Stomach (tissue), 8 donors: ENCODE measurements at regions not wholly inside any gene's neighbourhood (a gene's known extent, or its start where the extent isn't known, plus 50 kb on each side); places are given as distances from the start of the nearest gene placed in this dataset.

Experiments used
- DNase-seq, 2 donors: peaks; one replicate each; pipeline versions ENCODE4 v3.0.0 to v3.0.0-alpha.2; 2013 to 2019
- H3K27ac ChIP-seq, 5 donors: fragments of 200-600 bp in 4 of 5; sonication (generic) in 4 of 5; one replicate each; pipeline ENCODE4 v1.5.1; 2013 to 2019; ENCODE audit warnings: mild to moderate bottlenecking in 1 of 5, moderate library complexity in 1 of 5
- H3K27me3 ChIP-seq, 3 donors: fragments of 200-600 bp; sonication (generic); one replicate each; pipeline ENCODE4 v1.5.1; 2017 to 2019; ENCODE audit warnings: mixed run types in 1 of 3
- H3K36me3 ChIP-seq, 4 donors: fragments of 200-600 bp; sonication (generic); 1 replicate in 3 of 4; 2 replicates in 1 of 4; pipeline ENCODE4 v1.5.1; 2016 to 2019
- H3K4me1 ChIP-seq, 4 donors: fragments of 200-600 bp; sonication (generic); one replicate each; pipeline ENCODE4 v1.5.1; 2016 to 2019
- H3K4me3 ChIP-seq, 4 donors: fragments of 200-600 bp; sonication (generic) in 3 of 4; one replicate each; pipeline ENCODE4 v1.5.1; 2016 to 2019; ENCODE audit warnings: mild to moderate bottlenecking in 1 of 4
- H3K9me3 ChIP-seq, 4 donors: fragments of 200-600 bp; sonication (generic); one replicate each; pipeline ENCODE4 v1.5.1; 2016 to 2019
- CTCF ChIP-seq, 7 experiments: fragments of 450-650 bp in 4 of 7; fragments of 200-600 bp in 3 of 7; sonication (generic) in 3 of 7; IDR thresholded peaks; one replicate each; pipeline ENCODE4 v1.5.1; 2016 to 2019; ENCODE audit warnings: antibody characterized with exemption in 7 of 7, control low read depth in 2 of 7, mild to moderate bottlenecking in 1 of 7
- EP300 ChIP-seq: sonication (generic); formaldehyde crosslinking; IDR thresholded peaks from one replicate; pipeline ENCODE4 v1.6.1; 2017; ENCODE audit warnings: antibody characterized with exemption
- POLR2A ChIP-seq, 4 donors: fragments of 450-650 bp; IDR thresholded peaks; one replicate each; pipeline ENCODE4 v1.6.1; 2016; ENCODE audit warnings: antibody characterized with exemption in 4 of 4, control low read depth in 2 of 4, mild to moderate bottlenecking in 1 of 4, moderate library complexity in 1 of 4
- POLR2AphosphoS5 ChIP-seq, 3 donors: sonication (generic); formaldehyde crosslinking; IDR thresholded peaks; one replicate each; pipeline ENCODE4 v1.6.1; 2016; ENCODE audit warnings: antibody characterized with exemption in 3 of 3
- WGBS, 5 donors: extraction: QIAGEN DNeasy Blood & Tissue Kit in 3 of 5; methylation state at CpG; one replicate each; pipeline versions ENCODE4 v1.1.5 to v1.1.7; 2013 to 2018; 5-methylcytosine and 5-hydroxymethylcytosine counted together
- intact Hi-C: fragments of 100-400 bp; cut with DNase I; formaldehyde crosslinking; loops from one replicate; pipeline ENCODE4 v1.15.1; 2023; ENCODE audit warnings: low total_unique reads
- donor health status: healthy with polysubstance abuse.
- donor health status: Bipolar disorder and iron deficiency.
- donor health status: healthy.

- no peak for DNase-seq
- no peaks in the 10 kb centered on the region for H3K36me3 ChIP-seq
- H3K27ac ChIP-seq: no peak overlapping the region
- intact Hi-C loops: no loop called here
- H3K4me3 ChIP-seq: no peak overlapping the region
- no peaks in the 10 kb centered on the region for H3K27me3 ChIP-seq
- H3K9me3 ChIP-seq: no peaks in the 10 kb centered on the region
- H3K4me1 ChIP-seq: no peaks in the 10 kb centered on the region
- WGBS, 5 donors: 65 to 72% (median 71%) methylated on average over 6 of the region's 6 CpGs
- no peak for TF ChIP-seq EP300
Observed at GRCh38 chr15:94638183-94638582, 406.8 kb downstream of the MCTP2 start.

- Histone ChIP-seq H3K9me3 (no peaks in the 10 kb centered on the region), H3K27me3 (no peaks in the 10 kb centered on the region), H3K36me3 (no peaks in the 10 kb centered on the region), H3K27ac (no peak overlapping the region), H3K4me1 (no peaks in the 10 kb centered on the region), H3K4me3 (no peak overlapping the region)
- 74 to 83% (median 78%) methylated on average over 4 of the region's 4 CpGs for WGBS, 5 donors
- intact Hi-C loops: no loop called here
- DNase-seq: no peak
- TF ChIP-seq CTCF (IDR thresholded peaks at IDR 0.05) (no peak), EP300 (no peak), POLR2A (IDR thresholded peaks at IDR 0.05) (no peak), POLR2AphosphoS5 (IDR thresholded peaks at IDR 0.05) (no peak)
Observed at GRCh38 chr15:94639701-94640100, 408.3 kb downstream of the MCTP2 start.

- 61 to 73% (median 66%) methylated on average over 1 of the region's 1 CpG for WGBS, 5 donors
Observed at GRCh38 chr15:94644433-94644832, 413.1 kb downstream of the MCTP2 start.

GRCh38 chr15:94653071-94653470, 421.7 kb downstream of the MCTP2 start:
- intact Hi-C loops: no loop called here
- Histone ChIP-seq H3K4me3 (no peak overlapping the region), H3K27me3 (no peaks in the 10 kb centered on the region), H3K4me1 (no peaks in the 10 kb centered on the region), H3K36me3 (no peaks in the 10 kb centered on the region), H3K27ac (no peak overlapping the region), H3K9me3 (no peaks in the 10 kb centered on the region)
- DNase-seq: no peak
- WGBS, 5 donors: 69 to 87% (median 84%) methylated on average over 6 of the region's 6 CpGs
- no peak for TF ChIP-seq EP300
- TF ChIP-seq CTCF (IDR thresholded peaks at IDR 0.05): no peak
- TF ChIP-seq POLR2A (IDR thresholded peaks at IDR 0.05): no peak
- no peak for TF ChIP-seq POLR2AphosphoS5 (IDR thresholded peaks at IDR 0.05)

More at GRCh38 chr15:94644433-94644832, 413.1 kb downstream of the MCTP2 start:
- intact Hi-C loops: no loop called here
- H3K36me3 ChIP-seq: no peaks in the 10 kb centered on the region
- DNase-seq: no peak
- no peak overlapping the region for H3K27ac ChIP-seq
- H3K27me3 ChIP-seq: no peaks in the 10 kb centered on the region
- no peak for TF ChIP-seq CTCF (IDR thresholded peaks at IDR 0.05)
- no peak for TF ChIP-seq EP300
- no peak for TF ChIP-seq POLR2A (IDR thresholded peaks at IDR 0.05)
- TF ChIP-seq POLR2AphosphoS5 (IDR thresholded peaks at IDR 0.05): no peak
- no peaks in the 10 kb centered on the region for H3K9me3 ChIP-seq
- H3K4me1 ChIP-seq: no peaks in the 10 kb centered on the region
- H3K4me3 ChIP-seq: no peak overlapping the region

- intact Hi-C loops: no loop called here
- Histone ChIP-seq H3K27ac (no peak overlapping the region), H3K27me3 (no peaks in the 10 kb centered on the region), H3K36me3 (no peaks in the 10 kb centered on the region), H3K4me3 (no peak overlapping the region), H3K4me1 (no peaks in the 10 kb centered on the region), H3K9me3 (no peaks in the 10 kb centered on the region)
- WGBS, 5 donors: 87 to 92% (median 89%) methylated on average over 8 of the region's 8 CpGs
- no peak for DNase-seq
- TF ChIP-seq POLR2AphosphoS5 (IDR thresholded peaks at IDR 0.05): no peak
- no peak for TF ChIP-seq POLR2A (IDR thresholded peaks at IDR 0.05)
- TF ChIP-seq EP300: no peak
- no peak for TF ChIP-seq CTCF (IDR thresholded peaks at IDR 0.05)
Observed at GRCh38 chr15:94655249-94655880, 424.0 kb downstream of the MCTP2 start.
